OCI-LY7 (cell line): ENCODE measurements at regions not wholly inside any gene's neighbourhood (a gene's known extent, or its start where the extent isn't known, plus 50 kb on each side); places are given as distances from the start of the nearest gene placed in this dataset. TPM values are rescaled to one million over a fixed set of nuclear protein-coding genes. Genes with fewer than 3 reads are reported as not detected.

Experiments used
- BruUV-seq: library from RNA; stranded (reverse); fragments of 400-500 nt; replicated peaks from 2 replicates; lab custom pipeline; 2021; lab: Mats Ljungman, UMichigan
- CTCF ChIA-PET: fragments of 300-600 bp; sonication (Branson Sonifier 250); formaldehyde crosslinking; loops from one replicate; lab custom pipeline; 2022; ENCODE audit warnings: antibody characterized with exemption; ENCODE audit not compliant: unreplicated experiment; lab: Charles Lee
- POLR2A ChIA-PET: fragments of 300-600 bp; sonication (Branson Sonifier 250); formaldehyde crosslinking; loops from one replicate; lab custom pipeline; 2022; ENCODE audit warnings: antibody characterized with exemption; lab: Charles Lee
- DNase-seq: peaks from one replicate; pipeline ENCODE4 v3.0.0-alpha.2; 2015; ENCODE audit warnings: low spot score
- H2AFZ ChIP-seq: fragments of 200-600 bp; sonication (generic), shearing (Covaris generic); 2 replicates; pipeline ENCODE4 v1.6.1; 2014; ENCODE audit warnings: mild to moderate bottlenecking, antibody characterized with exemption, low read length, moderate library complexity
- H3K27ac ChIP-seq: fragments of 200-600 bp; sonication (generic); 2 replicates; pipeline ENCODE4 v1.5.1; 2014; ENCODE audit warnings: mixed run types, low read depth, mild to moderate bottlenecking, moderate library complexity, low read length, inconsistent platforms; ENCODE audit not compliant: poor library complexity, severe bottlenecking
- H3K36me3 ChIP-seq: fragments of 200-600 bp; sonication (generic); 2 replicates; pipeline ENCODE4 v1.6.1; 2014; ENCODE audit warnings: mild to moderate bottlenecking, antibody characterized with exemption, low read length, moderate library complexity, mixed read lengths; ENCODE audit not compliant: insufficient read depth
- H3K4me1 ChIP-seq: fragments of 200-600 bp; sonication (generic); 2 replicates; pipeline ENCODE4 v1.5.1; 2014; ENCODE audit warnings: mild to moderate bottlenecking, low read length; ENCODE audit not compliant: insufficient read depth, poor library complexity, severe bottlenecking
- H3K4me2 ChIP-seq: fragments of 200-600 bp; sonication (generic); 2 replicates; pipeline ENCODE4 v1.6.1; 2014; ENCODE audit warnings: mild to moderate bottlenecking, low read length
- H3K4me3 ChIP-seq: fragments of 200-600 bp; sonication (generic); 2 replicates; pipeline ENCODE4 v1.5.1; 2014; ENCODE audit warnings: mild to moderate bottlenecking, low read depth, low read length; ENCODE audit not compliant: poor library complexity, severe bottlenecking
- H3K79me2 ChIP-seq: fragments of 200-600 bp; sonication (generic); 2 replicates; pipeline ENCODE4 v1.6.1; 2016; ENCODE audit warnings: low read depth, mild to moderate bottlenecking, low read length, moderate library complexity, mixed read lengths; ENCODE audit not compliant: insufficient read depth
- H3K9me2 ChIP-seq: fragments of 200-600 bp; sonication (generic); 2 replicates; pipeline ENCODE4 v1.6.1; 2016; ENCODE audit warnings: mild to moderate bottlenecking, low read length, mixed read lengths; ENCODE audit not compliant: insufficient read depth
- H3K9me3 ChIP-seq: fragments of 200-600 bp; sonication (generic); 2 replicates; pipeline ENCODE4 v1.6.1; 2014; ENCODE audit warnings: mild to moderate bottlenecking, mixed run types, low read length, mixed read lengths
- H4K20me1 ChIP-seq: fragments of 200-600 bp; sonication (generic); 2 replicates; pipeline ENCODE4 v1.6.1; 2014; ENCODE audit warnings: mild to moderate bottlenecking, antibody characterized with exemption, low read length, moderate library complexity, mixed read lengths; ENCODE audit not compliant: insufficient read depth
- EZH2phosphoT487 ChIP-seq: fragments of 200-600 bp; sonication (generic); IDR thresholded peaks from 2 replicates; pipeline ENCODE4 v1.6.1; 2018; ENCODE audit warnings: low read depth, borderline replicate concordance, mild to moderate bottlenecking, mixed run types, antibody characterized with exemption, low read length, moderate library complexity, mixed read lengths
- intact Hi-C: fragments of 100-400 bp; cut with micrococcal nuclease; formaldehyde crosslinking; loops from one replicate; pipeline ENCODE4 v1.10.0; 2022; ENCODE audit not compliant: unreplicated experiment
- small RNA-seq: library from RNA; depleted of rRNA; stranded (forward); fragments of <200 nt; gene quantifications from one replicate; pipeline ENCODE3, GENCODE V24; 2014
- TF ChIP-seq, protein P1 (sequence below): fragments of 200-600 bp; sonication (generic); conservative IDR thresholded peaks from 2 replicates; pipeline ENCODE4 v1.5.1; 2014; ENCODE audit warnings: mild to moderate bottlenecking, antibody characterized with exemption, low read length, moderate library complexity, mixed read lengths

DNA sequence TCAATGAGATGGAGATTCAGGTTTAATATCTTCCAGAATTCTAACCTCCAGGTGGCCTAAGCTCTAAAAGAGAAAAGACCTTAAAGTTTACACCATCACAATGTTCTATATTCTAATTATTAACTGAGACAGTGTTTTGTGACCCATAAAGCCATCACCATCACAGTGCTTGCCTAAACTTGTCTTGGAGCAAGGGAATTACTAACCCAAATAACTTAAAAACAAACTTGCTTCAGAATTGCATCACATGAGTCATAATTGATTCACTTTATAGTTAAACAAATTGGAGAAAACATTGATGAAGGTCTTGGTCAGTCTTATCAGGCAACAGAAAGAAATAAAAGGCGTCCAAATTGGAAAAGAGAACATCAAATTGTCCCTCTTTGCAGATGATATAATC lies 54.5 kb upstream of the ALG10 start:
- Histone ChIP-seq H3K36me3 (no peaks in the 10 kb centered on the region), H3K9me3 (no peaks in the 10 kb centered on the region), H3K9me2 (no peaks in the 10 kb centered on the region), H4K20me1 (no peaks in the 10 kb centered on the region), H3K4me3 (no peak overlapping the region), H2AFZ (no peak overlapping the region), H3K4me2 (no peak overlapping the region), H3K27ac (no peak overlapping the region), H3K79me2 (no peaks in the 10 kb centered on the region), H3K4me1 (no peaks in the 10 kb centered on the region)
- BruUV-seq: no TSS peak
- DNase-seq: no peak
- intact Hi-C loops: no loop called here
- no peak for TF ChIP-seq EZH2phosphoT487
- TF ChIP-seq, protein P1, sequence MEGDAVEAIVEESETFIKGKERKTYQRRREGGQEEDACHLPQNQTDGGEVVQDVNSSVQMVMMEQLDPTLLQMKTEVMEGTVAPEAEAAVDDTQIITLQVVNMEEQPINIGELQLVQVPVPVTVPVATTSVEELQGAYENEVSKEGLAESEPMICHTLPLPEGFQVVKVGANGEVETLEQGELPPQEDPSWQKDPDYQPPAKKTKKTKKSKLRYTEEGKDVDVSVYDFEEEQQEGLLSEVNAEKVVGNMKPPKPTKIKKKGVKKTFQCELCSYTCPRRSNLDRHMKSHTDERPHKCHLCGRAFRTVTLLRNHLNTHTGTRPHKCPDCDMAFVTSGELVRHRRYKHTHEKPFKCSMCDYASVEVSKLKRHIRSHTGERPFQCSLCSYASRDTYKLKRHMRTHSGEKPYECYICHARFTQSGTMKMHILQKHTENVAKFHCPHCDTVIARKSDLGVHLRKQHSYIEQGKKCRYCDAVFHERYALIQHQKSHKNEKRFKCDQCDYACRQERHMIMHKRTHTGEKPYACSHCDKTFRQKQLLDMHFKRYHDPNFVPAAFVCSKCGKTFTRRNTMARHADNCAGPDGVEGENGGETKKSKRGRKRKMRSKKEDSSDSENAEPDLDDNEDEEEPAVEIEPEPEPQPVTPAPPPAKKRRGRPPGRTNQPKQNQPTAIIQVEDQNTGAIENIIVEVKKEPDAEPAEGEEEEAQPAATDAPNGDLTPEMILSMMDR: no peak
- POLR2A ChIA-PET: no interaction called here
- CTCF ChIA-PET: no interaction called here

Small RNA genes lying in the stretch of these regions (small RNA-seq; reads per million reads assigned to genes)
- not detected for gene RNU6-400P
- gene RNU6-472P: not detected
